ENCODE measurements at regions not wholly inside any gene's neighbourhood (a gene's known extent, or its start where the extent isn't known, plus 50 kb on each side); places are given as distances from the start of the nearest gene placed in this dataset.

GRCh38 chr2:39597314-39597713 lies 68.4 kb upstream of the TMEM178A start:
- Histone ChIP-seq H3K23ac (ENCODE audit: low read length in 2 of 2) (no peak overlapping the region), H3K18ac (ENCODE audit: low read depth in 1 of 2, low read length in 2 of 2) (no peak overlapping the region), H3K9me3 (ENCODE audit: control insufficient read depth, low read length) (no peaks in the 10 kb centered on the region), H3K27me3 (ENCODE audit: control insufficient read depth in 1 of 2, insufficient read depth in 1 of 2, low read length in 2 of 2) (no peaks in the 10 kb centered on the region), H3K27ac (ENCODE audit: low read length, poor library complexity, severe bottlenecking) (no peak overlapping the region), H3K4ac (ENCODE audit: low read depth in 1 of 2, low read length in 2 of 2) (no peak overlapping the region), H3K4me2 (ENCODE audit: low read length, poor library complexity, severe bottlenecking) (no peak overlapping the region), H2BK12ac (ENCODE audit: low read length in 2 of 2) (no peak overlapping the region), H2AFZ (ENCODE audit: low read depth, low read length) (no peak overlapping the region), H2AK5ac (ENCODE audit: low read length, severe bottlenecking) (no peak overlapping the region), H2BK120ac (ENCODE audit: low read depth, low read length) (no peak overlapping the region), H4K8ac (ENCODE audit: low read length) (no peak overlapping the region), H2BK5ac (ENCODE audit: low read depth, low read length, poor library complexity, severe bottlenecking) (no peak overlapping the region), H3K4me3 (ENCODE audit: insufficient read depth in 1 of 2, low read depth in 1 of 2, low read length in 2 of 2) (no peak overlapping the region), H3K36me3 (ENCODE audit: control insufficient read depth in 1 of 2, insufficient read depth in 2 of 2, low read depth in 1 of 2, low read length in 2 of 2) (no peaks in the 10 kb centered on the region), H3K4me1 (ENCODE audit: control insufficient read depth, insufficient read depth, low read depth, low read length) (peaks cover 3% of the 10 kb centered on the region), H3K14ac (ENCODE audit: low read length in 2 of 2) (no peak overlapping the region), H3K79me1 (replicated peaks; ENCODE audit: low read length, poor library complexity, severe bottlenecking) (no peaks in the 10 kb centered on the region), H3K9ac (ENCODE audit: low read length) (no peak overlapping the region), H2BK15ac (ENCODE audit: low read depth, poor library complexity, severe bottlenecking) (no peak overlapping the region), H4K91ac (ENCODE audit: low read length) (no peak overlapping the region)
- DNase-seq: no peak
- 100% methylated on average over 2 of the region's 3 CpGs for WGBS

DNA sequence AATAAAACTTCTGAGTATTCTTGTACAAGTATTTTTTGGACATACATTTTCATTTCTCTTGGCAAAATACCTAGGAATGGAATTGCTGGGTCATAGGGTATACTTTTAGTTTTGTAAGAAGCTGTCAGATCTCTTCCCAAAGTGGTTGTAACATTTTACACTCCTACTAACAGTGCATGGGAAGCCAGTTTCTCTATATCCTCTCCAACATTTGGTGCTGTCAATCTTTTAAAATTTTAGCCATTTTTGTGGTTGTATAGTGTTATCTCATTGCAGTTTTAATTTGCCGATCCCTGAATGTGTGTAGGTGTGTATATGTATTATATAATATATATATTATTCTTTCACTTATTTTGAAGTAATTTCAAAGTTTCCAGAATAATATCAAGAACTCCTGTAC lies 63.1 kb upstream of the TMEM178A start:
- H2BK15ac ChIP-seq (ENCODE audit: low read depth, poor library complexity, severe bottlenecking): no peak overlapping the region
- H3K4ac ChIP-seq (ENCODE audit: low read depth in 1 of 2, low read length in 2 of 2): no peak overlapping the region
- H3K9ac ChIP-seq (ENCODE audit: low read length): no peak overlapping the region
- H3K4me2 ChIP-seq (ENCODE audit: low read length, poor library complexity, severe bottlenecking): no peak overlapping the region
- H3K36me3 ChIP-seq (ENCODE audit: control insufficient read depth in 1 of 2, insufficient read depth in 2 of 2, low read depth in 1 of 2, low read length in 2 of 2): no peaks in the 10 kb centered on the region
- H2BK120ac ChIP-seq (ENCODE audit: low read depth, low read length): no peak overlapping the region
- no peaks in the 10 kb centered on the region for H3K9me3 ChIP-seq (ENCODE audit: control insufficient read depth, low read length)
- H4K8ac ChIP-seq (ENCODE audit: low read length): no peak overlapping the region
- no peak overlapping the region for H3K4me3 ChIP-seq (ENCODE audit: insufficient read depth in 1 of 2, low read depth in 1 of 2, low read length in 2 of 2)
- no peak overlapping the region for H2AK5ac ChIP-seq (ENCODE audit: low read length, severe bottlenecking)
- DNase-seq: no peak
- peaks cover 10% of the 10 kb centered on the region for H3K4me1 ChIP-seq (ENCODE audit: control insufficient read depth, insufficient read depth, low read depth, low read length)
- peaks cover 0 to 5% of the 10 kb centered on the region in 2 experiments for H3K27me3 ChIP-seq (ENCODE audit: control insufficient read depth in 1 of 2, insufficient read depth in 1 of 2, low read length in 2 of 2)
- no peak overlapping the region for H3K18ac ChIP-seq (ENCODE audit: low read depth in 1 of 2, low read length in 2 of 2)
- H2BK5ac ChIP-seq (ENCODE audit: low read depth, low read length, poor library complexity, severe bottlenecking): no peak overlapping the region
- H3K23ac ChIP-seq (ENCODE audit: low read length in 2 of 2): no peak overlapping the region
- no CpG with 5 or more reads among the region's 1 CpG for WGBS
- H2AFZ ChIP-seq (ENCODE audit: low read depth, low read length): no peak overlapping the region
- H3K27ac ChIP-seq (ENCODE audit: low read length, poor library complexity, severe bottlenecking): no peak overlapping the region
- no peak overlapping the region for H3K14ac ChIP-seq (ENCODE audit: low read length in 2 of 2)
- H4K91ac ChIP-seq (ENCODE audit: low read length): no peak overlapping the region
- H3K79me1 ChIP-seq (replicated peaks; ENCODE audit: low read length, poor library complexity, severe bottlenecking): no peaks in the 10 kb centered on the region
- no peak overlapping the region for H2BK12ac ChIP-seq (ENCODE audit: low read length in 2 of 2)

DNA sequence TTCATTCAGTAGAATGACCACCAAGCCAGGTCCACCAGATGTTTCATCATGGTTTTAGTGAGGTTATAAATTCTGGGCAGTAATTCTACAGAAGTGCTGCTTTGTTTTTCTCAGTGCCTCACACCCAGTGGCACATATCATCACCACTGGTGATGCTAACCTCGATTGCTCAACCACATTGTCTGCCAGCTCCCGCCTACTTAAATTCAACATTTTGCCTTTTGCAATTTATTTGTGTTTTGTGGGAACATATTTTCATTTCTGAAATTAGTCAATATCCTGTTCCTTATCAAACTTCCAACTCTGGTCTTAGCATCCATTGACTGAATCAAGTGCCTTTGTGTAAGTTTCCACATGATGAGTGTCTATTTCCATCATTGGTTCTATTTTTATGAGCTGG lies 62.3 kb upstream of the TMEM178A start:
- no peak overlapping the region for H2BK120ac ChIP-seq (ENCODE audit: low read depth, low read length)
- no peak overlapping the region for H3K9ac ChIP-seq (ENCODE audit: low read length)
- H3K4me1 ChIP-seq (ENCODE audit: control insufficient read depth, insufficient read depth, low read depth, low read length): peaks cover 12% of the 10 kb centered on the region
- no peaks in the 10 kb centered on the region for H3K79me1 ChIP-seq (replicated peaks; ENCODE audit: low read length, poor library complexity, severe bottlenecking)
- H2AFZ ChIP-seq (ENCODE audit: low read depth, low read length): no peak overlapping the region
- no peak overlapping the region for H3K18ac ChIP-seq (ENCODE audit: low read depth in 1 of 2, low read length in 2 of 2)
- H3K27me3 ChIP-seq (ENCODE audit: control insufficient read depth in 1 of 2, insufficient read depth in 1 of 2, low read length in 2 of 2): peaks cover 0 to 9% of the 10 kb centered on the region in 2 experiments
- no peaks in the 10 kb centered on the region for H3K36me3 ChIP-seq (ENCODE audit: control insufficient read depth in 1 of 2, insufficient read depth in 2 of 2, low read depth in 1 of 2, low read length in 2 of 2)
- no peak overlapping the region for H3K14ac ChIP-seq (ENCODE audit: low read length in 2 of 2)
- peak overlapping the region; percentile 49 for H2AK5ac ChIP-seq (ENCODE audit: low read length, severe bottlenecking)
- H3K23ac ChIP-seq (ENCODE audit: low read length in 2 of 2): no peak overlapping the region
- DNase-seq: no peak
- no peak overlapping the region for H4K8ac ChIP-seq (ENCODE audit: low read length)
- H3K4me2 ChIP-seq (ENCODE audit: low read length, poor library complexity, severe bottlenecking): no peak overlapping the region
- no peak overlapping the region for H3K27ac ChIP-seq (ENCODE audit: low read length, poor library complexity, severe bottlenecking)
- no peaks in the 10 kb centered on the region for H3K9me3 ChIP-seq (ENCODE audit: control insufficient read depth, low read length)
- H2BK15ac ChIP-seq (ENCODE audit: low read depth, poor library complexity, severe bottlenecking): no peak overlapping the region
- WGBS: no CpG with 5 or more reads among the region's 2 CpGs
- no peak overlapping the region for H3K4ac ChIP-seq (ENCODE audit: low read depth in 1 of 2, low read length in 2 of 2)
- H3K4me3 ChIP-seq (ENCODE audit: insufficient read depth in 1 of 2, low read depth in 1 of 2, low read length in 2 of 2): no peak overlapping the region
- no peak overlapping the region for H4K91ac ChIP-seq (ENCODE audit: low read length)
- no peak overlapping the region for H2BK5ac ChIP-seq (ENCODE audit: low read depth, low read length, poor library complexity, severe bottlenecking)
- no peak overlapping the region for H2BK12ac ChIP-seq (ENCODE audit: low read length in 2 of 2)

DNA sequence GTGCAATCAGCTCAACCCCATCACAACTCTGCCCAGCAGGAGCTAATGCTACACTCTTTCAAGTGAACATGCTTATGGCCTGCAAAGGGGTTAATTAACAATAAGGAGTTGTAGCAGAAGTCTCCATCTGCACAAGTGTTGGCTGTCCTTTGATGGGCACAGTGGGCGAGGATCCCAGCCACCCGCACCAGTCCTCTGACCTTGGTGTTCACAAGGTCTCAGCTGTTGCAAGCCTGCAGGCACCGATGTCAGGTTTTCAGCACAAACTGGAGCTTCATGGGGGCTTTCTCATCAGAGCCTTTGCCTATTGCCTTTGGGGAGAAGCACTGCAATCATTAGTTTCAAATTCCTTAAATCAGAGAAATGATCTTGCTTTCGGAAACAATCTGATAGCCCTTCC lies 60.9 kb upstream of the TMEM178A start:
- H3K18ac ChIP-seq (ENCODE audit: low read depth in 1 of 2, low read length in 2 of 2): no peak overlapping the region
- no peaks in the 10 kb centered on the region for H3K36me3 ChIP-seq (ENCODE audit: control insufficient read depth in 1 of 2, insufficient read depth in 2 of 2, low read depth in 1 of 2, low read length in 2 of 2)
- no peak overlapping the region for H2BK12ac ChIP-seq (ENCODE audit: low read length in 2 of 2)
- H3K79me1 ChIP-seq (replicated peaks; ENCODE audit: low read length, poor library complexity, severe bottlenecking): no peaks in the 10 kb centered on the region
- DNase-seq: no peak
- H3K14ac ChIP-seq (ENCODE audit: low read length in 2 of 2): no peak overlapping the region
- H2AFZ ChIP-seq (ENCODE audit: low read depth, low read length): no peak overlapping the region
- H3K27ac ChIP-seq (ENCODE audit: low read length, poor library complexity, severe bottlenecking): no peak overlapping the region
- no peak overlapping the region for H3K4me3 ChIP-seq (ENCODE audit: insufficient read depth in 1 of 2, low read depth in 1 of 2, low read length in 2 of 2)
- no peak overlapping the region for H3K4me2 ChIP-seq (ENCODE audit: low read length, poor library complexity, severe bottlenecking)
- no peak overlapping the region for H4K91ac ChIP-seq (ENCODE audit: low read length)
- WGBS: 95% methylated on average over 4 of the region's 4 CpGs
- H3K4me1 ChIP-seq (ENCODE audit: control insufficient read depth, insufficient read depth, low read depth, low read length): peaks cover 15% of the 10 kb centered on the region
- H3K4ac ChIP-seq (ENCODE audit: low read depth in 1 of 2, low read length in 2 of 2): no peak overlapping the region
- no peaks in the 10 kb centered on the region for H3K9me3 ChIP-seq (ENCODE audit: control insufficient read depth, low read length)
- H3K9ac ChIP-seq (ENCODE audit: low read length): no peak overlapping the region
- no peak overlapping the region for H2BK15ac ChIP-seq (ENCODE audit: low read depth, poor library complexity, severe bottlenecking)
- H2AK5ac ChIP-seq (ENCODE audit: low read length, severe bottlenecking): peak overlapping the region; percentile 66
- H2BK5ac ChIP-seq (ENCODE audit: low read depth, low read length, poor library complexity, severe bottlenecking): no peak overlapping the region
- no peak overlapping the region for H3K23ac ChIP-seq (ENCODE audit: low read length in 2 of 2)
- H2BK120ac ChIP-seq (ENCODE audit: low read depth, low read length): no peak overlapping the region
- peaks cover 0 to 9% of the 10 kb centered on the region in 2 experiments for H3K27me3 ChIP-seq (ENCODE audit: control insufficient read depth in 1 of 2, insufficient read depth in 1 of 2, low read length in 2 of 2)
- peak overlapping the region; percentile 9 for H4K8ac ChIP-seq (ENCODE audit: low read length)

Measured in mesenchymal stem cell (in vitro differentiated cells and primary cell).